ENCODE measurements at regions not wholly inside any gene's neighbourhood (a gene's known extent, or its start where the extent isn't known, plus 50 kb on each side); places are given as distances from the start of the nearest gene placed in this dataset.
"Not testable (repeated sequence)": the region's sequence is repeated elsewhere in the genome, so short reads cannot be mapped to it uniquely, and the experiment has no call there.

- ATAC-seq (no peak), DNase-seq (no peak)
- intact Hi-C loops (cut with micrococcal nuclease): no loop called here
Observed at GRCh38 chr5:9833871-9834270, 203.7 kb upstream of the TAS2R1 start.

DNA sequence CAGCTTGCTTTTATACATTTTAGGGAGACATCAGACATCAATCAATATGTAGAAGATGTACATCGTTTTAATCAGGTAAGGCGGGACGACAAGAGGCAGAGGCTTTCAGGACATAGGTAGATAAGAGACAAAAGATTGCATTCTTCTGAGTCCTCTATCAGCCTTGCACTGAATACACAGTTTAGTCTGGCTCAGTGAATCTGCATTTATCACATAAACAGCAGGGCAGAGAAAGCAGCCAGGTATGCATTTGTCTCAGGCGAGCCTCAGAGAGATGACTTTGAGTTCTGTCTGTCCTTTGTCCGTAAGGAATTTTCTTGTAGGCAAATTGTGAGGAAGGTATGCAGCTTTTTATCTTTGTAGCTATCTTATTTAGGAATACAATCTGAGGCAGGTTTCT lies 202.8 kb upstream of the TAS2R1 start:
- intact Hi-C loops (cut with micrococcal nuclease): no loop called here
- ATAC-seq (no peak), DNase-seq (no peak)

GRCh38 chr5:9831823-9832222 lies 201.7 kb upstream of the TAS2R1 start:
- ATAC-seq: no peak
- intact Hi-C loops (cut with micrococcal nuclease): no loop called here
- no peak for DNase-seq

DNA sequence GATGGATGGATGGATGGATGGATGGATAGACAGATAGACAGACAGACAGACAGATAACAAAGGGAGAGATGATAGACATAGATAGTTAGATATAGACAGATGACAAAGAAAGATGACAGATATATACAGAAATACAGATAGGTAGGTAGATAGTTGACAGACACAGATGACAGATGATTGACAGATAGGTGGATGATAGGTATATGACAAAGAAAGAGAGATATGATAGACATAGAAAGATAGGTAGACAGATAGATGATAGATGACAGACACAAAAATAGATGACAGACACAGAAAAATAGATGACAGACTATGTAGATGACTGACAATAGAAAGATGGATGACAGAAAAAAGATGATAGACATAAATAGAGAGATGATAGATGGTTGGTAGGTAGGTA lies 200.0 kb upstream of the TAS2R1 start:
- no peak for ATAC-seq
- no peak for DNase-seq
- intact Hi-C loops (cut with micrococcal nuclease): no loop called here

DNA sequence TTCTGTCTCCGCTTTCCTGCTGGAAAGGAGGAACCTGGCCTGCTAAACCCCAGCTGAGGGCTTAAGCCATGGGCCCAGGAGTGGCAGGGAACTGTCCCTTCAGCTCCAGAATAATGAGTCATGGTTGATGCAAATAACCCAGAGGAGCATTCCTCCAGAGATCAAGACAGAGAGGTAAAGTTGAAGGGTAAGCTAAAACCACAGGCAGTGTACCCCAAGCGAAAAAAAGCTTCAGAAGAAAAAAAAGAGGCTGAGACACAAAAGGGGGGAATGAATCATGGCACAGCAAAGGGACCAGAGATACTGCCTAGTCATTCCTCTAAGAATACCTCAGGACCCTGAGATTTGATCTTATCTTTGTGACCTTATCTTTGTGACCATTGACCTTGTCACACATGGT lies 199.5 kb upstream of the TAS2R1 start:
- no peak for ATAC-seq
- no peak for DNase-seq
- intact Hi-C loops (cut with micrococcal nuclease): no loop called here

- ATAC-seq (no peak), DNase-seq (no peak)
- intact Hi-C loops (cut with micrococcal nuclease): no loop called here
Observed at GRCh38 chr5:9820691-9821449, 190.7 kb upstream of the TAS2R1 start.

GRCh38 chr5:9818340-9818845 lies 188.2 kb upstream of the TAS2R1 start:
- ATAC-seq (no peak), DNase-seq (no peak)
- intact Hi-C loops (cut with micrococcal nuclease): no loop called here

DNA sequence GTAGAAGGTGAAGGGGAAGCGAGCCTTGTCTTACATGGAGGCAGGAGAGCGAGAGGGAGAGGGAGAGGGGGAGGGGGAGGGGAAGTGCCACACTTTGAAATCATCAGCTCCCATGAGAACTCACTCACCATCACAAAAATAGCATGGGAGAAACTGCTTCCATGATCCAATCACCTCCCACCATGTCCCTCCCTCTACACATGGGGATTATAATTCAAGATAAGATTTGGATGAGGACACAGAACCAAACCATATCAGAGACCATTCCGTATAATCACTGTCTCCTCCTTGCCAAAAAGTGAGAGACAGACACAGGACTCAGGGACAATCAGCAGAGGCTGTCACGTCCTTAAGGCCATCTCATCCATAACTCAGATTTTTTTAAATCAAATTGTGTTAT lies 187.7 kb upstream of the TAS2R1 start:
- intact Hi-C loops (cut with micrococcal nuclease): no loop called here
- no peak for DNase-seq
- ATAC-seq: peak; percentile 52

- ATAC-seq: no peak
- DNase-seq: no peak
- intact Hi-C loops (cut with micrococcal nuclease): no loop called here
Observed at GRCh38 chr5:9815051-9815450, 184.9 kb upstream of the TAS2R1 start.

DNA sequence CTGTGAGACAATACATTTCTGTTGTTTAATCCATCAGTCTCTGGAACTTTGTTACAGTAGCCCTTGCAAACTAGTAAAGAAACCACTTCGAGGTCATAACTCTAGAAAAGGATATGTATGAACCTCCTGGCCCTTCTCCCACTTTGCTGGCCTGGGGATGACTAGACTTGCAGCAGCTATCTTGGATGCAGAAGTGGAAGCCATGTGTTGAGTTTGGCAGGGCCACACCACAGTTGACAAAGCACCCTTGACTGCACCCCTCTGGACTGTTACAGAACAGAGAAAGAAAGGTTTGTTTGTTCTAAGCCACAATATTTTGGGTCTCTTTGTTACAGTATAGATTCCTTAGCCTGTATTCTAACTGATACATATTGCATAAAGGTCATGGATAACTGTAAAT lies 183.2 kb upstream of the TAS2R1 start:
- ATAC-seq: peak; percentile 28
- intact Hi-C loops (cut with micrococcal nuclease): no loop called here
- DNase-seq: no peak

DNA sequence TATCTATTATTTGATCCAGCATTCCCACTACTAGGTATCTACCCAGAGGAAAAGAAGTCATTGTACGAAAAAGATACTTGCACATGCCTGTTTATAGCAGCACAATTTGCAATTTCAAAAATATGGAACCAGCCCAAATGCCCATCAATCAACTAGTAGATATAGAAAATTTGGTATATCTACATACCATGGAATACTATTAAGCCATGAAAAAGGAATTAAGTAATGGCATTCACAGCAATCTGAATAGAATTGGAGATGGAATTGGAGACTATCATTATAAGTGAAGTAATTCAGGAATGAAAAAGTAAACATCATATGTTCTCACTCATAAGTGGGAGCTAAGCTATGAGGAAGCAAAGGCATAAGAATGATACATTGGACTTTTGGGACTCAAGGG lies 177.2 kb upstream of the TAS2R1 start:
- intact Hi-C loops (cut with micrococcal nuclease); DNase-seq; ATAC-seq: not testable (repeated sequence)

- ATAC-seq: no peak
- intact Hi-C loops (cut with micrococcal nuclease): no loop called here
- DNase-seq: no peak
Observed at GRCh38 chr5:9801908-9802307, 171.8 kb upstream of the TAS2R1 start.

- no peak for ATAC-seq
- DNase-seq: no peak
- intact Hi-C loops (cut with micrococcal nuclease): no loop called here
Observed at GRCh38 chr5:9799606-9800005, 169.5 kb upstream of the TAS2R1 start.

DNA sequence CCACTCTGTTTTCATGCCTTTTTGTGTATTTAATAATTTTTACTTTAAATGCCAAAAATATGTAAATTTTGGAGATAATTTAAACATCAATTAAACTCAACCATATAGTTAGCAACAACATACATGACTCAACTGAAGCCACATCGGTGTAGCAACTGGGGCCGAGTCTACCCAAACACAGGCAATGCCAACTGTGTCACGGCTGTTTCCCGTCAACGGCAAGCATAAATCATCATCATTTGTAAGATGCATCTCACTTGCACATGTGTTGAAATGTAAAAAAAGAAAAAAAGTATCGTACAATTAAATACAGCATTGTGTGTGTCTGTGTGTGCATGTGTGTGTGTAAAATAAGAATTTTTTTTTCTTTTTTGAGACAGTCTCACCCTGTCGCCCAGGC lies 160.1 kb upstream of the TAS2R1 start:
- DNase-seq: no peak
- intact Hi-C loops (cut with micrococcal nuclease): no loop called here
- ATAC-seq: no peak

GRCh38 chr5:9789777-9790176 lies 159.6 kb upstream of the TAS2R1 start:
- no peak for DNase-seq
- intact Hi-C loops (cut with micrococcal nuclease): no loop called here
- ATAC-seq: peak; percentile 70

- intact Hi-C loops (cut with micrococcal nuclease): no loop called here
- peak; percentile 91 for ATAC-seq
- DNase-seq: peak; percentile 40
Observed at GRCh38 chr5:9787861-9788600, 157.9 kb upstream of the TAS2R1 start.

GRCh38 chr5:9786380-9787360 lies 156.5 kb upstream of the TAS2R1 start:
- intact Hi-C loops (cut with micrococcal nuclease): no loop called here
- ATAC-seq (no peak), DNase-seq (no peak)

DNA sequence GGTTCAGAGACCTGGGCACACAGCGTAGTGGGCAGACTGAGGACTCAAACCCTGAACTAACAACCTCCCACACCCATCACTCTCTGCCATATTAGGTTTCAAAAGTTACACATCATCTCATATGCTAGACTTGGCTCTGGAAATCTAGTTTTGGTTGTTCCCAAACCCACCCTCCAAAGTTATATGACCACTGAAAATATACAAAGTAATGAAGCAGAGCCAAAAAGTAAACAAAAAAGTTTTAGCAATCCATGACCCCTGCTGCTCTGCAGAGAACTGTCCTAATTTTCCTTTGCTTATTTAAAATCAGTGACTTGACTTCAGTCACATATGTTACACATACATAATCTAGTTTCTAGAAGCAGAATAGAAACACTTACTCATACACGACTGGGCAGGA lies 155.6 kb upstream of the TAS2R1 start:
- no peak for DNase-seq
- intact Hi-C loops (cut with micrococcal nuclease): no loop called here
- ATAC-seq: no peak

DNA sequence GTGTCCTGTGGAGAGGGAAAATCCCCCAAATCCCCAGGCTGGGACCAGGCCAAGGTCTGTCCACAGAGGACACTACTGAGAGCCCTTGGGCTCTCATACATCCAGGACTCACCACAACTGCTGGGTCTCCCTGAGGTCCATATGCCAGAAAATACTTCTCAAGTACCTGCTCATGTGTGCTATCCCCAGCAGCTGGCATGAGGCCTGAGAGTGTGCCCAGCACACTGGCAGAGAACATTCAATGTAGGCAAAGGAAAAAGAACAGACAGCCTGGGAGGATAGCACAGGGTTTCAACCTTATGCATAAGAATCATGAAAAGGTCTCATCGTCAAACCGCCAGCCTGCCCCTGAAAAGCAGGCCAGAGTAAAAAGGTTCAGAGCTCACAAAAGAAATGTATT lies 154.1 kb upstream of the TAS2R1 start:
- intact Hi-C loops (cut with micrococcal nuclease): no loop called here
- ATAC-seq (no peak), DNase-seq (no peak)
